HepG2 (cell line): ENCODE measurements at regions not wholly inside any gene's neighbourhood (a gene's known extent, or its start where the extent isn't known, plus 50 kb on each side); places are given as distances from the start of the nearest gene placed in this dataset.

Experiments
- ATAC-seq: fragments of 200-7000 bp; cut with Tn5 transposase; 3 replicates; pipeline ENCODE4 v1.9.1; 2020; ENCODE audit warnings: mild to moderate bottlenecking, moderate library complexity
- BruUV-seq: library from RNA; stranded (reverse); fragments of 400-500 nt; replicated peaks from 2 replicates; lab custom pipeline; 2021; lab: Mats Ljungman, UMichigan
- CTCF ChIA-PET: fragments of 300-600 bp; formaldehyde crosslinking; extraction: SDS; loops from one replicate; lab custom pipeline; 2021; ENCODE audit warnings: low total read pairs, inconsistent platforms, low intra/inter-chr PET ratio; lab: Yijun Ruan, JAX
- POLR2A ChIA-PET: fragments of 350-600 bp; sonication (Branson Sonifier 250); formaldehyde crosslinking; loops from one replicate; lab custom pipeline; 2020; ENCODE audit warnings: antibody characterized with exemption, inconsistent platforms; lab: Yijun Ruan, JAX
- DNase-seq: peaks from one replicate; pipeline ENCODE4 v3.0.0-alpha.2; 2015; ENCODE audit warnings: low spot score
- FAIRE-seq: peaks from 3 replicates; lab custom pipeline; 2011; peaks lifted over from hg19 to GRCh38; lab: Jason Lieb, UNC
- H2AFZ ChIP-seq: one replicate; pipeline ENCODE4 v1.6.1; 2011; ENCODE audit warnings: low read length, inconsistent platforms
- H3K27ac ChIP-seq: fragments of 300-600 bp; 3 replicates; pipeline ENCODE4 v1.8.0; 2011; ENCODE audit warnings: mixed run types, mild to moderate bottlenecking, mixed read lengths, low read length, inconsistent platforms; ENCODE audit not compliant: insufficient read depth; ENCODE audit errors: extremely low read length
- H3K27me3 ChIP-seq, 2 experiments: fragments of 200-600 bp in 1 of 2; 2 replicates in 1 of 2; 3 replicates in 1 of 2; pipeline versions ENCODE4 v1.6.0 to v1.8.0; 2011; ENCODE audit warnings: low read length in 2 of 2, mild to moderate bottlenecking in 2 of 2, moderate library complexity in 2 of 2, inconsistent platforms in 1 of 2; ENCODE audit not compliant: insufficient read depth in 2 of 2, control insufficient read depth in 1 of 2
- H3K36me3 ChIP-seq, 2 experiments: fragments of 200-600 bp in 1 of 2; replicated peaks in 1 of 2; 2 replicates in 1 of 2; 3 replicates in 1 of 2; pipeline versions ENCODE4 v1.5.1 to v1.8.0; 2011; ENCODE audit warnings: low read length in 2 of 2, inconsistent platforms in 1 of 2; ENCODE audit not compliant: insufficient read depth in 2 of 2, control insufficient read depth in 1 of 2
- H3K4me1 ChIP-seq: 2 replicates; pipeline ENCODE4 v1.5.1; 2012; ENCODE audit warnings: low read length, inconsistent platforms; ENCODE audit not compliant: insufficient read depth
- H3K4me2 ChIP-seq: 2 replicates; pipeline ENCODE4 v1.6.0; 2011; ENCODE audit warnings: low read depth, low read length, inconsistent platforms
- H3K4me3 ChIP-seq, 3 experiments: fragments of 200-600 bp in 1 of 3; sonication (generic), shearing (Covaris generic) in 1 of 3; replicated peaks in 1 of 3; 2 replicates each; pipeline ENCODE4 v1.5.1; 2011 to 2016; ENCODE audit warnings: low read length in 3 of 3, inconsistent platforms in 2 of 3, low read depth in 2 of 3, mild to moderate bottlenecking in 2 of 3, control low read depth in 1 of 3, mixed read lengths in 1 of 3; ENCODE audit not compliant: insufficient read depth in 1 of 3
- H3K79me2 ChIP-seq: one replicate; pipeline ENCODE4 v1.6.1; 2011; ENCODE audit warnings: low read length, inconsistent platforms; ENCODE audit not compliant: insufficient read depth
- H3K9ac ChIP-seq: 2 replicates; pipeline ENCODE4 v1.6.0; 2011; ENCODE audit warnings: mild to moderate bottlenecking, low read depth, low read length, inconsistent platforms; ENCODE audit not compliant: insufficient read depth
- H3K9me3 ChIP-seq: 2 replicates; pipeline ENCODE4 v1.5.1; 2012; ENCODE audit warnings: mild to moderate bottlenecking, low read length
- H4K20me1 ChIP-seq: 2 replicates; pipeline ENCODE4 v1.6.0; 2011; ENCODE audit warnings: inconsistent platforms, mild to moderate bottlenecking, low read length, moderate library complexity; ENCODE audit not compliant: insufficient read depth
- HDAC6 ChIP-seq: fragments of 200-600 bp; sonication (generic); IDR thresholded peaks from 2 replicates; pipeline ENCODE4 v1.7.0; 2017; ENCODE audit warnings: mild to moderate bottlenecking, antibody characterized with exemption, low read length, low read depth
- KDM5B ChIP-seq: sonication (generic); formaldehyde crosslinking; IDR thresholded peaks from 2 replicates; pipeline ENCODE4 v1.4.0; 2020; ENCODE audit warnings: missing genetic modification reagents, mild to moderate bottlenecking, borderline replicate concordance
- POLR2AphosphoS5 ChIP-seq: IDR thresholded peaks from 2 replicates; pipeline ENCODE4 v1.6.1; 2012; ENCODE audit warnings: low read depth, low read length
- RBAK ChIP-seq: sonication (generic); formaldehyde crosslinking; IDR thresholded peaks from 2 replicates; pipeline ENCODE4 v1.5.1; 2020; ENCODE audit warnings: mild to moderate bottlenecking, missing genetic modification reagents
- SMYD3 ChIP-seq: sonication (generic); formaldehyde crosslinking; IDR thresholded peaks from 2 replicates; pipeline ENCODE4 v1.8.1; 2023; ENCODE audit warnings: mild to moderate bottlenecking, missing genetic modification reagents
- SRSF4 ChIP-seq: fragments of 200-400 bp; formaldehyde crosslinking; IDR thresholded peaks from one replicate; pipeline ENCODE4 v1.6.1; 2018; ENCODE audit warnings: mild to moderate bottlenecking, low read depth, low read length, moderate library complexity; ENCODE audit not compliant: poor library complexity, severe bottlenecking
- THAP11 ChIP-seq: IDR thresholded peaks from 2 replicates; pipeline ENCODE4 v1.6.1; 2016; ENCODE audit warnings: missing biosample characterization, missing genetic modification reagents
- U2AF2 ChIP-seq: fragments of 200-400 bp; formaldehyde crosslinking; IDR thresholded peaks from 2 replicates; pipeline ENCODE4 v1.6.1; 2017; ENCODE audit warnings: low read depth, mild to moderate bottlenecking, low read length
- ZNF446 ChIP-seq: sonication (generic); formaldehyde crosslinking; IDR thresholded peaks from 2 replicates; pipeline ENCODE4 v1.5.0; 2020; ENCODE audit warnings: mild to moderate bottlenecking, missing genetic modification reagents
- ZNF550 ChIP-seq: sonication (generic); formaldehyde crosslinking; IDR thresholded peaks from 2 replicates; pipeline ENCODE4 v1.4.0; 2020; ENCODE audit warnings: mild to moderate bottlenecking, missing genetic modification reagents, borderline replicate concordance
- ZNF792 ChIP-seq: IDR thresholded peaks from 2 replicates; pipeline ENCODE4 v1.6.1; 2016
- WGBS: methylation state at CpG from one replicate; pipeline ENCODE4 v1.1.6; 2017; ENCODE audit warnings: low lambda C conversion rate; 5-methylcytosine and 5-hydroxymethylcytosine counted together
- in situ Hi-C: cut with HindIII; loops from 2 replicates; pipeline ENCODE4 v1.10.0; 2017; ENCODE audit warnings: low pct_unique_long_range_greater_than_20kb; ENCODE audit not compliant: extremely low pct_ligation_motif_present
- intact Hi-C: fragments of 100-400 bp; cut with micrococcal nuclease; formaldehyde crosslinking; loops from one replicate; pipeline ENCODE4 v1.10.0; 2022; ENCODE audit not compliant: unreplicated experiment
- TF ChIP-seq, protein P1 (sequence below): sonication (generic); formaldehyde crosslinking; IDR thresholded peaks from 2 replicates; pipeline ENCODE4 v1.8.0; 2022; ENCODE audit warnings: mild to moderate bottlenecking, missing genetic modification reagents; ENCODE audit not compliant: insufficient replicate concordance
- TF ChIP-seq, protein P2 (sequence below): sonication (generic); formaldehyde crosslinking; IDR thresholded peaks from 2 replicates; pipeline ENCODE4 v1.9.0; 2022; ENCODE audit warnings: low read depth, missing genetic modification reagents
- TF ChIP-seq, protein P3 (sequence below): sonication (generic); formaldehyde crosslinking; IDR thresholded peaks from 2 replicates; pipeline ENCODE4 v1.4.0; 2020; ENCODE audit warnings: missing genetic modification reagents
- TF ChIP-seq, protein P4 (sequence below): sonication (generic); formaldehyde crosslinking; IDR thresholded peaks from 2 replicates; pipeline ENCODE4 v1.5.0; 2020; ENCODE audit warnings: mild to moderate bottlenecking, missing genetic modification reagents, moderate library complexity

DNA sequence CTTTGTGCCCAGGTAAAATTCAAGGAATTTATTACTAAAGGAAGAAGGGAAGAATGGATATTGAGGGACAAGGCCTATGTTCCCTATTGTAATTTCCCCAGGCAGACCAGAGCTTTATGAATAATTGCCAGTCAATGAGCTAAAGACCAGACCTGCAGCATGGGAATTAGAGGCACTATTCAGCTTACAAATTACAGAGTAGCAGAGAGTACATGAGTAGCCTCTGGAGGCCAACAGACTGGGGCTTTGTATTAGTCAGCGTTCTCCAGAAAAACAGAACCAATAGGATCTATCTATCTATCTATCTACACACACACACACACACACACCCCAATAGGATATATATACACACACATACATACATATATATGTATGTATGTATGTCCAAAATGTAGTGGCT, 120.0 kb upstream of the RPH3A start:
- no peak for DNase-seq
- H3K27ac ChIP-seq: no peak overlapping the region
- TF ChIP-seq RBAK (CRISPR knock-in tag) (no peak), U2AF2 (no peak), ZNF550 (CRISPR knock-in tag) (no peak), SRSF4 (no peak), ZNF792 (CRISPR knock-in tag) (no peak), ZNF446 (no peak), KDM5B (no peak), POLR2AphosphoS5 (no peak), HDAC6 (no peak), SMYD3 (CRISPR knock-in tag) (no peak), THAP11 (CRISPR knock-in tag) (no peak)
- TF ChIP-seq, protein P1, sequence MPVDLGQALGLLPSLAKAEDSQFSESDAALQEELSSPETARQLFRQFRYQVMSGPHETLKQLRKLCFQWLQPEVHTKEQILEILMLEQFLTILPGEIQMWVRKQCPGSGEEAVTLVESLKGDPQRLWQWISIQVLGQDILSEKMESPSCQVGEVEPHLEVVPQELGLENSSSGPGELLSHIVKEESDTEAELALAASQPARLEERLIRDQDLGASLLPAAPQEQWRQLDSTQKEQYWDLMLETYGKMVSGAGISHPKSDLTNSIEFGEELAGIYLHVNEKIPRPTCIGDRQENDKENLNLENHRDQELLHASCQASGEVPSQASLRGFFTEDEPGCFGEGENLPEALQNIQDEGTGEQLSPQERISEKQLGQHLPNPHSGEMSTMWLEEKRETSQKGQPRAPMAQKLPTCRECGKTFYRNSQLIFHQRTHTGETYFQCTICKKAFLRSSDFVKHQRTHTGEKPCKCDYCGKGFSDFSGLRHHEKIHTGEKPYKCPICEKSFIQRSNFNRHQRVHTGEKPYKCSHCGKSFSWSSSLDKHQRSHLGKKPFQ: no peak
- TF ChIP-seq, protein P2, sequence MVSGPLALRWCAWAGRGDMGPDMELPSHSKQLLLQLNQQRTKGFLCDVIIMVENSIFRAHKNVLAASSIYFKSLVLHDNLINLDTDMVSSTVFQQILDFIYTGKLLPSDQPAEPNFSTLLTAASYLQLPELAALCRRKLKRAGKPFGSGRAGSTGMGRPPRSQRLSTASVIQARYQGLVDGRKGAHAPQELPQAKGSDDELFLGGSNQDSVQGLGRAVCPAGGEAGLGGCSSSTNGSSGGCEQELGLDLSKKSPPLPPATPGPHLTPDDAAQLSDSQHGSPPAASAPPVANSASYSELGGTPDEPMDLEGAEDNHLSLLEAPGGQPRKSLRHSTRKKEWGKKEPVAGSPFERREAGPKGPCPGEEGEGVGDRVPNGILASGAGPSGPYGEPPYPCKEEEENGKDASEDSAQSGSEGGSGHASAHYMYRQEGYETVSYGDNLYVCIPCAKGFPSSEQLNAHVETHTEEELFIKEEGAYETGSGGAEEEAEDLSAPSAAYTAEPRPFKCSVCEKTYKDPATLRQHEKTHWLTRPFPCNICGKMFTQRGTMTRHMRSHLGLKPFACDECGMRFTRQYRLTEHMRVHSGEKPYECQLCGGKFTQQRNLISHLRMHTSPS: no peak
- TF ChIP-seq, protein P3, sequence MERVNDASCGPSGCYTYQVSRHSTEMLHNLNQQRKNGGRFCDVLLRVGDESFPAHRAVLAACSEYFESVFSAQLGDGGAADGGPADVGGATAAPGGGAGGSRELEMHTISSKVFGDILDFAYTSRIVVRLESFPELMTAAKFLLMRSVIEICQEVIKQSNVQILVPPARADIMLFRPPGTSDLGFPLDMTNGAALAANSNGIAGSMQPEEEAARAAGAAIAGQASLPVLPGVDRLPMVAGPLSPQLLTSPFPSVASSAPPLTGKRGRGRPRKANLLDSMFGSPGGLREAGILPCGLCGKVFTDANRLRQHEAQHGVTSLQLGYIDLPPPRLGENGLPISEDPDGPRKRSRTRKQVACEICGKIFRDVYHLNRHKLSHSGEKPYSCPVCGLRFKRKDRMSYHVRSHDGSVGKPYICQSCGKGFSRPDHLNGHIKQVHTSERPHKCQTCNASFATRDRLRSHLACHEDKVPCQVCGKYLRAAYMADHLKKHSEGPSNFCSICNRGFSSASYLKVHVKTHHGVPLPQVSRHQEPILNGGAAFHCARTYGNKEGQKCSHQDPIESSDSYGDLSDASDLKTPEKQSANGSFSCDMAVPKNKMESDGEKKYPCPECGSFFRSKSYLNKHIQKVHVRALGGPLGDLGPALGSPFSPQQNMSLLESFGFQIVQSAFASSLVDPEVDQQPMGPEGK: no peak
- TF ChIP-seq, protein P4, sequence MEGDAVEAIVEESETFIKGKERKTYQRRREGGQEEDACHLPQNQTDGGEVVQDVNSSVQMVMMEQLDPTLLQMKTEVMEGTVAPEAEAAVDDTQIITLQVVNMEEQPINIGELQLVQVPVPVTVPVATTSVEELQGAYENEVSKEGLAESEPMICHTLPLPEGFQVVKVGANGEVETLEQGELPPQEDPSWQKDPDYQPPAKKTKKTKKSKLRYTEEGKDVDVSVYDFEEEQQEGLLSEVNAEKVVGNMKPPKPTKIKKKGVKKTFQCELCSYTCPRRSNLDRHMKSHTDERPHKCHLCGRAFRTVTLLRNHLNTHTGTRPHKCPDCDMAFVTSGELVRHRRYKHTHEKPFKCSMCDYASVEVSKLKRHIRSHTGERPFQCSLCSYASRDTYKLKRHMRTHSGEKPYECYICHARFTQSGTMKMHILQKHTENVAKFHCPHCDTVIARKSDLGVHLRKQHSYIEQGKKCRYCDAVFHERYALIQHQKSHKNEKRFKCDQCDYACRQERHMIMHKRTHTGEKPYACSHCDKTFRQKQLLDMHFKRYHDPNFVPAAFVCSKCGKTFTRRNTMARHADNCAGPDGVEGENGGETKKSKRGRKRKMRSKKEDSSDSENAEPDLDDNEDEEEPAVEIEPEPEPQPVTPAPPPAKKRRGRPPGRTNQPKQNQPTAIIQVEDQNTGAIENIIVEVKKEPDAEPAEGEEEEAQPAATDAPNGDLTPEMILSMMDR (CRISPR knock-in tag): no peak
- H3K9me3 ChIP-seq: no peaks in the 10 kb centered on the region
- no peaks in the 10 kb centered on the region for H3K79me2 ChIP-seq
- no peak overlapping the region for H3K9ac ChIP-seq
- no peak for FAIRE-seq
- intact Hi-C loops (no loop called here), in situ Hi-C loops (no loop called here)
- no peaks in the 10 kb centered on the region for H3K4me1 ChIP-seq
- ATAC-seq: no peak
- BruUV-seq: no TSS peak
- no peaks in the 10 kb centered on the region for H3K36me3 ChIP-seq
- no peak overlapping the region for H3K4me3 ChIP-seq
- H3K4me2 ChIP-seq: no peak overlapping the region
- no peak overlapping the region for H2AFZ ChIP-seq
- peaks cover 0 to 21% of the 10 kb centered on the region in 2 experiments; a peak in 3 of 5 replicates for H3K27me3 ChIP-seq
- H4K20me1 ChIP-seq: no peaks in the 10 kb centered on the region
- ChIA-PET CTCF (no interaction called here), POLR2A (no interaction called here)
- whole genome bisulfite sequencing: 0% methylated on average over 1 of the region's 1 CpG
